CD1c-positive myeloid dendritic cell (primary cell): ENCODE measurements at regions not wholly inside any gene's neighbourhood (a gene's known extent, or its start where the extent isn't known, plus 50 kb on each side); places are given as distances from the start of the nearest gene placed in this dataset.

Experiments
- DNase-seq: peaks from one replicate; pipeline ENCODE4 v3.0.0-alpha.2; 2016; ENCODE audit errors: extremely low spot score

DNA sequence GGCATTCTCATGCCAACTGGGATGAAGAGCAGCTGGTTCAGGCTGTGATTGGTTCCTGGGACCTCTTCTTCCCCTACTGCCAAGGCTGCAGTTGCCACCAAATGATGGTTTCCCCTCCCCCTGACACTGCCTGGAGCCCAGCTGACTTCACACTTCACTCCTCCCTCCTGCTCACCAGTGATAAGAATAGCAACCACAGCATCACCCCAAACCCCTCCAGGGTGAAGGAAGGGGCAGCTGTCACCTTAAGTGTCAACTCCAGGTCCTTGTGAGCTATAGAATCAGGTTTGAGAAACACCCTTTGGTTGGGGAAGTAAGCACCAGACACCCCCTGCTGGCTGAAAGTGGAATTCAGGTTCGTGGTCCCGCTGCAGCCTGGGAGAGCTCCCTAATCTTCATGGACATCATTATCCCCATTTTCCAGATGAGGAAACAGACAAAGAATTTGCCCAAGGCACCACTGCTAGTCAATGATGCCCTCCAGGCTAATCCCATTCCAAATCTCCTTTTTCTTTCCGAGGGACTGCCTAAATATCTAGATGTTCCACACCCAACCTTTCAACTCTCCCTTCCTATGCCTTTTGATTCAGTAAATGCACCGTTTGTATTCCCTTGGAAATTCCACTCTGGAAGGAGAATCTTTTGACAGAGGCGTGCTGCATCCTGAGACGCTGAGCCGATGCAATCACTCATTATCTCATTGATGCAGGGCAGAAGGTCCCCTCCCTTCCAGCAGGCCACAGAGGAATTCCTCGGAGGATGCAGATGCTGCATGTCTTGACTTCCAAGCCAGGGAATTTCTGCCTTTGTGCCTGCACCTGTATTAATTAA is 50.6 kb upstream of the UQCRFS1 start:
- peak; percentile 44 for DNase-seq

DNA sequence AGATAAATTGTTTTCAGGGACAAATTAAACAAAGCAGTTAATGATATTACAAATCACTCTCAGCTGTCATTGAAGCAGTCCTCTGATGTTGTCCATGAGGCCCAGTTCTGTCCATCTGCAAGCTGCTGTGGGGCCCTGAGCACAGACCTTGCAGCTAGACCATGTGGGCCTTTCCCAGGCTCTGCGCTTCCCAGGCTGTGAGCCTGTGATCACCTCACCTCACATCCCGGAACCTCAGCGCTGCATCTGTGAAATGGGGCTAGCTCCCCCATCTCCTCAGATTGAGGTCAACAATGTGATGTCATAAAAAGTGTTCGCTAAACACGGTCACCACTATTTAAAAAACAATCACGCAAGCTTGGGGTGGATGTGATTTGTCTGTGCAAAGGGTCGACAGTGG is 51.9 kb upstream of the UQCRFS1 start:
- no peak for DNase-seq

DNA sequence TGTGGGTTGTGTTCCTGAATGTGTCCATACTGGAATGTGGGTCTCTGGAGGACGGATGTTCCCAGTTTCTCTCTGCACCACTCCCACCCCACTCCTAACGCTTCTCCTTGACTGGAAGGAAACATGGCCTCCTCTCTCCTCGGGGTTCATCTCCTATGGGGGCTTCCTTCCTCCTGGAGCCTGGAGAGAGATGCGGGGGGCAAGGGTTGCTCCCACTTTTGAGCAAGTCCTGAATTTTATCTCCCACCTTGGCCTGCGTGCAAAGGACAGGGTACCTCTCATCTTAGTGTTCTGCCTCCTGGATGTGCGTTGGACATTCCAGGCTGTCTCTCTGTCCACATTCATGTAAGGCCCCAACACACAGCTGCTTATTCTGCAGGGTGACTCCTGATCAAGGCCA is 52.5 kb upstream of the UQCRFS1 start:
- no peak for DNase-seq

DNA sequence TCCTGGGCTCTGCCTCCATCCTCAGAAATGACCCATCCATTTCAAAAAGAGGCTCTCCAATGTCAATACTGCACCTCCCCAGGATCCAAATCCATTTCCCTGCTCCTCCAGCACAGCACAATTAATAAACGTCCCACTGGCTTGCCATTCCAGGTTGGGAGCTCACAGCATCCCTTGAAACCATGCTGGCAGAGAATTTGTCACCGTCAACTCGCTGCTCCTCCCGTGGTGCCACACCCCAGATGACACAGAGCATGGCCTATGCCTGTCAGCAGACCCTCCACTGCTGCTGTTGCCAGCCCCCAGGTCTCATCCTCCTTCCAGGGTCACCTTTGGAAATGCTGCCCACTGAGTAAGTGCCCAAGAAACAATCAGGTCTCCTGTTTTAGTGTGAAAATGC is 53.0 kb upstream of the UQCRFS1 start:
- no peak for DNase-seq

DNA sequence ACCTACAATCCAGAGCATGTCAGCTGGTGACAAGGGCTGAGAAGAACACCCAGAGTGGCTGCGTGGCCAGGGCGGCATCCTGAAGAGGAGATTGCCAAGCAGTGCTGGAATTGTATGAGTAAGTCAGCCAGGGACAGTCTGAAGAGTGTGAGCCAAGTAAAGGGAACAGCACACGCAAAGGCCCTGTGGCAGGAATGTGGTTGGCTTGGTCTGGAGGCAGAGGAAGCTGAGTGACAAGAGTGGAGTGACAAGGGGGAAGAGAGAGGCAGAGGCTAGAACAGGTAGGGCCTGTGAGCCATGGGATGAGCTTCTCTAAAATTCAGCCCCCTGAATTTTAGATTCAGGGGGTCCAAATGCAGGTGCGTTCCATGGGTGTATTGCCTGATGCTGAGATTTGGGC is 53.7 kb upstream of the UQCRFS1 start:
- no peak for DNase-seq

DNA sequence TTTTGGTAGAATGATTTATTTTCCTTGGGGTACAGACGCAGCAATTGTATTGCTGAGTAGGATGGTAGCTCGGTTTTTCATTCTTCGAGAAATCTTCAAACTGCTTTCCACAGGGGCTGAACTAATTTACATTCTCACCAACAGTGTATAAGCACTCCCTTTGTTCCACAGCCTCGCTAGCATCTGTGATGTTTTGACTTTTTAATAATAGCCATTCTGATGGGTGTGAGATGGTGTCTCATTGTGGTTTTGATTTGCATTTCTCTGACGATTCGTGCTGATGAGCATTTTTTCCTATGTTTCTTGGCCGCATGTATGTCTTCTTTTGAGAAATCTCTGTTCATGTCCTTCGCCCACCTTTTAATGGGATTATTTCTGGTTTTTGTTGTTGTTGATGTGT is 54.8 kb upstream of the UQCRFS1 start:
- no peak for DNase-seq

DNA sequence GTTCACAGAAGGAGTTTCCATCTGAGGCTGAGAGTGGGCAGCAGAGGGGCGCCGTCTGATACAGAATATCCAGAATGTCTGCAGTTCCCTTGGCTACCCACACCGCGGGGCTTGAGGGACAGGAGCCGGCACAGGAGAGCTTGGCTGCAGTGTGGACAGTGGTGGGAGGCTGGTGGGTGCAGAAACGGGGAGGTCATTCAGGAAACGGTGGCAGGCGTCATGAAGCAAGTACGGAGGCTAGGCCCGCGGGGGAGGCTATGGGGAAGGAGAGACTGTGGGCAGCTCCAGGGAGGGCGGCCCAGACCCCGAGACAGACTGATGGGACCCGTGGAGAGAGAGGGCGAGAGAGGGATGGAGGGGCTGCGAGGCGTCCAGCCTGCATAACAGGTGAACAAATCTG is 55.2 kb upstream of the UQCRFS1 start:
- DNase-seq, result no peak

DNA sequence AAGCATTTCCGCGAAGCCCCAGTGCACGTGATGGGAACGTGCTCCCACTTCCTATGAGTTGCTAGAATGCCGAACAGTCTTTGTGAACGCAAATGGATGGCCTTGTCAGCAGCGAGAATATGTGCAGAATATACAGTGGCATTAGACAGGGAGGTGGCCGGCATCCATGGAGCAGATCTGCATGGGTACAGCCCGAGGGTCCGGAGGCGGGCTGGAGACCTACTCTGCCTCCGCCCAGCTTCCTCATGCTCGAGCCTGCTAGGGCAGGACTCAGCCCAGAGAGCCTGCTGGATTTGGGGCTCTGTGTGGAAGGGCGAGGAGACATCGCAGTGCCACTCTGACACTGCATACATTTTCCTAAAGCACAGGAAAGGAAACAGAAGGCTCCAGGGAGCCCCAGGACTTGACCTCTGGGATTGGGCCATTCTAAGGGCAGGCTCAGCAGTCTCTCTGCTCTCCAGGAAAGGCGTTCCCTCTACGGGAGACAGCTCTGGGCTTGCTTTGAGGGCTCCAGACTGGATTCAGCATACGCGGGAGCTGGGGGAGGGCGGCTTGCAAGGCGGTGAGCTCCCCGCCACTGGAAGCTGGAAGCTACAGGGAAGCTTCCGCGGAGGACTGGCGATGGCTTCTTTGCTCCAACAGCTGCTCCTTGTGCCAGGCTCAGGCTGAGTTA is 55.9 kb upstream of the UQCRFS1 start:
- DNase-seq, result no peak

DNA sequence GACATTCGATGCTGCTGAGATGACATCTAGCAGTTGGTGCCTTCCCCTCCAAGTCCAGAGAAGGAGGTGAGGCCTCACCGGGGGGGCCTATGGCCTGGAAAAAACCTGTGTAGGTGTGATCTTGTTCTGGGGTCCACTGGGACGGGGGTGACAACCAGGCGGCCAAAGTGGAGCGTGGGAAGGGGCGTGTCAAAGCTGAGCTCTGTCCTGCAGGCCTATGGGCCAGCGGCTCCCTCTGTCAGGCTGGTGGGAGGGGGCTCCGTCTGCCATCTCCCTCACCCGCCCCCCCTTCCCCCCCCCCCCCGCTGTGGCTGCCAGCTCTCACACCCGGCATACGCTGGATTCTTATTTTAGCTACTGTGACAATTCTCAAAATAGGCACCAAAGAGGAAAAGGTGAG is 56.7 kb upstream of the UQCRFS1 start:
- DNase-seq, result no peak

DNA sequence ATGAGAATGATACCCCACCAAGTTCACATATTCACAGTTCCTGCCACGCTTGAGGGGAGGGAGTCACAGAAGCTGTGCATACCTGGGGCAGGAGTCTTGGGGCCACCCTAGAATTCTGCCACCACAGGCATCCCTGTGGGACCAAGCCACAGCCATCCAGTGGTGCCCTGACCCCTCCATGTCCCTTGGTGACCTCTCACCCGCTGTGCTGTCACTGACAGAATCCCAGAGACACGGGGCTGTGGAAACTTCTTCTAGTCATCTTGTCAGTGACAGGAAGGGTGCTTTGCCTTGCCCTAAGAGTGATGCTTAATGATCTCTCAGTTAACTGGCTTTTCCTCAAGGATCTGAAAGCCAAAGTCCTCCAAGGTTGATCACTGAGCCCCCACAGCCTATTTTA is 58.4 kb upstream of the UQCRFS1 start:
- no peak for DNase-seq

DNA sequence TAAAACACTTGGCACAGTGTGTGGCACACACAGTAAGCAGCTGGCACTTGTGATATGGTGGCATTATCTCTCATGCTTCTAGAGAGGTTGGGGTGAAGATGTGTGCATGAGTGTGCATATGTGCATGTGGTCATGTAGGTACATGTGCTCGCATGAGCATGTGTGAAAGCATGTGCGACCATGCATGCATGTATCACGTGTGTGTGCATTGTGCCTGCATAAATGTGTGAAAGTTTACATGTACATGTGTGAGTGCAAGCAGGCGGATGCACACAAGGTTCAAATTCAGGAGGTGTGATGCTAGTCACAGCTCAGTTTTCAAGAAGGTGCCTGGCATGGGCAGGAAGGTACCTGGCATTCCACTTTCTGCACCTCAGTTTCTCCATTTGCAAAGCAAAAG is 59.0 kb upstream of the UQCRFS1 start:
- no peak for DNase-seq

DNA sequence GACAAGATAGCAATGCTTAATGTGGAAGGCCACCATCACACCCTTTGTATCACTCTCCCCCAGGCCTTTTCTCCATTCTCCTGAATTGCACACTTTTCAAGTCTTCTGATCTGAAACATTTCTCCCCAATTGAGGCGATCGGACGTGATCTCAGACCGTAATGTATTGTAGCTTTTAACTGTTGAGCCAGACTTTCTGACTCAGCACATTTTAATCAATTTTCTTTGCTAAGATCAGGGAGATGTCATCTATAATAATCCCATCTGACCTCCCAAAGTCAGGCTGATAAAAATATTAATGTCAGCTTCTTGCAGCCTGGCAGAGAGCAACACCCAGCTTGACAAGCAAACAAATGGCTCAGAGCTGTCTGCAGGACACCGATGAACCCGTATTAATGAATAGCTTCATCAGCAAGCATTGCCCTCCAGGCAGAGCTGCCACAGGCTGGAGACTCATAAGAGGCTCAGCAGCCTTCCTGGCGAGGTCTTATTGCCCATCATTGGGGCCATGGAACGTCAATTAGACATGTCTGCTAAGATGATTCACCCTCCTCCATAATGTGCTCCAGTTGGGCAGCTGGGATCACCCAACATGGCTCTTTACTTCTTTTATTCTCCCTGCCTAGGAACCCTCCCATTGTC is 60.2 kb upstream of the UQCRFS1 start:
- DNase-seq, result no peak

DNA sequence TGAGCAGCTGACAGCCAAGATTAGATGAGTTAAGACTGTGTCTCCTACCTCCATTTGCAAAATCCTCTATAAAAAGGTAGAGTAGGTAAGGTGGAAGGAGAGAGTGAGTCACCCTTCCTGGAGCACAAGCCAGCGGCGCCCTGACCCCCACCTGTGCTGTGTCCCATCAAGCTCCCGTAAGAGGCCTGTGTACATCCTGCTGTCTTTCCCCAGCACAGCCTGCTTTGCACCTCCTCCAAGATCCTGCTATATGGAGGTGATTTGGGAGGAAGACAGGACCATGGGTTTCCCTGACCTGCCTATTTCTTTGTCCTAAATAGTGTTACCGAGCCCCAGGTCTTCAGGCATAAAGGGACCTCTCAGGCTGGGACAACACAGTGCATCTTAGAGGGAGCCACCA is 62.3 kb upstream of the UQCRFS1 start:
- no peak for DNase-seq

DNA sequence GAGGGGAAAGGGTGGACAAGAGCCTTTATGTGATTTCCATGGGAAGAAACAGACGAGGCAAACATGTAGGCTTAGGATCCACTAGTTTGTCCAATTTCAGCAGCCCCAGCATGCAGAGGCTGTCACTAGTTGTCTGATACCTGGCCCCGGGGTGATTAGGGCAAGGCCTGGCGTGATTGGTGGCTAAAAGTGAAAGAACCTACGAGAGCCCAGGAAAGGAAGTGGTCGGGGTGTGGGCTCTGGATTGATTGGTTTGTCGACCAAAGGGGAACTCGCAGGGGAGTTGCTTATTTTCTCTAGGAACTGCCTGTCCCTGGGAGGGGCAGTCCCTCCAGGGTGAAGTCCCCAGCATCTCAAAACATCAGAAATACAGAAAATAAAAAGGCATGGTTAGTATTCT is 64.2 kb upstream of the UQCRFS1 start:
- peak; percentile 16 for DNase-seq

DNA sequence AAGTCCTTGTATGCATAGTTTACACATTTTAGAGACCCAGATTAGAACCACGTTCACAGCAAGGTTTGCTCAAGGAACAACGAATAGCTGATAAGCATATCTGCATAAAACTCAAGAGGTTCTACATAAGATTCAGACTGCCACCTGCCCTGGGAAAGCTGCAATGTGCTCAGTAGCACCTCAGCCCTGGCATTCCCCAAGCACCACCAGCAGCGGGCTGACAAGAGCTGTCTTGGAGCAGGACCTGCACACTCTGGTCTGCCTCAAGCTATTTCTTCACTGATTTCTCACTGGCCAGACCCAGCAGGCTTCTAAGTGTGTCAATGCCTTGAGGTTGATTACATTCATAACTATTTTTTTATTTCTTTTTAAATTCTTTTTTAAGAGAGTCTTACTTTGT is 65.8 kb upstream of the UQCRFS1 start:
- no peak for DNase-seq

DNA sequence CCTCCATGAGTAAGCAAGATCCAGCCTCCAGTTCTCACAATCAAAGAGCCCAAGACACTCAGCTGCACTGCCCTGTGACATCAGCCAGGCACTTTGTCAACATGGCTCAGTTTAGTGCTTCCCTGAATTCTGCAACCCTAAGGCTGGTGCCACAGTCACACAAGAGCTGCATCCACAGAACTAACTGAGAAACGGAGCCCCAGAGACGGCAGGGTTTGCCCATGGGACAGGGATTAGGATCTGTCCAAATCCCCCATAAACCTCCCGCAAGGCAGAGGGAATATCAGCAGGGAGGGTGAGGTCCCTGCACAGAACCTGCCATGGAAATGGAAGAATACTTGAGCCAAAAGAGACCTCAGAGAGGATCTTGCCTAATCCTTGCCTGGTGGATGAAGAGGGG is 70.4 kb upstream of the UQCRFS1 start:
- no peak for DNase-seq

DNA sequence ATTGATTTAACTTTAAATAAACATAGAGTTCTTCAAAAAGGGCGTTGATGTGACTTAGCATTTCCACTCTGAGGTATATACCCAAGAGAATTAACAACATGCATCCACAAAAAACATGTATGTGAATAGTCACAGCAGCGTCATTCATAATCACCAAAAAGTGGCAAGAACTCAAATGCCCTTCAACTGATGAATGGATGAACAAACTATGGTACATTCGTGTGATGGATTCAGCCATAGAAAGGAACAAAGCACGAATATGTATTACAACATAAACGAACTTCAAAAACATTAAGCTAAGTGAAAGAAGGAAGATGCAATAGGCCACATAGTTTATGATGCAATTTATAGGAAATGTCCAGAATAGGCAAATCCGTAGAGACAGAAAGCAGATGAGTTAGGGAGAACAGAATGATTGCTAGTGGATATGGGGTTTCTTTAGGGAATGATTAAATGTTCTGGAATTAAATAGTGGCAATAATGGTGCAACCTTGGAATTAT is 72.3 kb upstream of the UQCRFS1 start:
- no peak for DNase-seq

DNA sequence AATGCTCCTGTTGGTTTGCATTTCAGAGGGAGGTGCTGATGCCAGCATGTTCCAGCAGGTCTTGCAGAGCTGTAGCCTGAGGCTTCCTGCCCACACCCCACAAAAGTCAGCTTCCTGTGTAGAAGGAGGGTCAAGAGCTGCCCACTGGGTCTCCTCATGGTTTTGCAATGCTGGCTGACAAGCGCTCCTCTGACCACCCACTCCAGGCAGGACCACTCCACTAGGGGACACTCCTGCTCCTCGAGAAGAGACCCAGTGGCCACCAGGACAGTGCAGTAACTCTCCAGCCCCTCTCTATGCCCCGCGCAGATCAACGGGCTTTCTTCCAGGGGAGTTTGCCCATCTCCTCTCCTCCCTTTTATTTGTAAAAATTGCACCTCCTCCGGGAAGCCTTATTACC is 72.9 kb upstream of the UQCRFS1 start:
- DNase-seq, result no peak

DNA sequence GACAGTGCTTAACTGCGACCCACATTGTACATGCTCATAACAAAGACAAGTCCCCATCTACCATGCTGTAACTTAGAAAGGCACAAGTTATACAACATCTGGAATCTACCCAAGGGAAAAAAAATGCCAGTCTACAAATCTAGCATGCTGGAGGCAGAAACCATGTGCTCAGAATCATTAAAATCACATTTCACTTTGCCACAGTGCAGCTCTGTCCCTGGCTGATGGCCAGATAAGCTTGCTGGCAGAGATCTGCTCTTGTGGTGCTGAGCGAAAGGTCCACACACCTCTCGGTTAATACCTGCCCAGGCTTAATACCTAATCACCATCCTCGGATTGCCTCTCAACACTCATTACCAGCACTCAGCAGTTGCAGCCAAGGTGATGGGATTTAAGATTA is 74.1 kb upstream of the UQCRFS1 start:
- no peak for DNase-seq

DNA sequence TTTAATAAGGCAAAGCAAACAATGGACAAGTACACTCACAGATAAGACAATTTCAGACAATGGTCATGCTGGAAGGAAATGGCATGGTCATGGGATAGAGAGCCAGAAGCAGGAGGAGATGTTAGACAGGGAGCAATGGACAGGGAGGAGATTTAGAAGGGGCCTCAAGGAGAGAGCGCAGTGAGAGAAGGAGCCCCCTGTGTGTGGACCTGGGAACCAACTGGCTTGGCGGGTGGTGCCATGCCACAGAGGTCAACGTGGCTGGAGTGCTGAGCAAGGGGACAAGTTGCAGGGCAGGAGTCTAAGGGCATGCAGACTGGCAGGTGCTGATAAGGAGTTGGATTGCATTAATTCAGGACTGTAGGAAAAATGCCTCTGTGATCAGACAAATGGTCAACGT is 75.3 kb upstream of the UQCRFS1 start:
- no peak for DNase-seq

DNA sequence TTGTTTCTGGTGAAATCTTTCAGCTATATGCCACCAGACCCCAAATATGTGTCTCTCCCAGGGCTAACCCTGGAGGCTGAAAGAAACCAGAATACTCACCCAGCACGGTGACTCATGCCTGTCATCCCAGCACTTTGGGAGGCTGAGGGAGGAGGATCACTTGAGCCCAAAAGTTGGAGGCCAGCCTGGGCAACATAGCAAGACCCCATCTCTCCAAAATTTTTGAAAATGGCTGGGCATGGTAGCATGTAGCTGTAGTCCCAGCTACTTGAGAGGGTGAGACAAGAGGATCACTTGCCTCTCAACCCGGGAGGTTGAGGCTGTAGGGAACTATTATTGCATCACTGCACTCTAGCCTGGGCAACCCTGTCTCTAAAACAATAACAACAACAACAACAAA is 76.1 kb upstream of the UQCRFS1 start:
- DNase-seq, result no peak

DNA sequence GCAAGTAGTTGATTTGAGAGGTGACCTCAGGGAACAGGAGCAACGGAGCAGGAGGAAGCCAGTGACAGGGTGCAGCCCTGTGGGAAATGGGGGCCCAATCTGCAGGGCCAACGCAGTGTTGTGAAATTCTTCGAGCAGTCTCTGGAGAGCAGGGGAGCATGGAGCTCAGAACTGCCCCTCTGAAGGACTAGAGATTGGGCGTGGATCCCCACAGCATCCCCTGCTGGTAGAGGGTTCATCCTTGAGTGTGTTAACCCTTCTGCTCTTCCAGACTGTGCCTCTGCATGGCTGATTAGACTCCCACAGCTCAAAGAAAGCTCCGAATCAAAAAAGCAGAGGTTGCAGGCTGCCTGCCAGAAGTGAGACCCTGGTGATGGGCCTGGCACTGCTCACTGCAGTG is 77.9 kb upstream of the UQCRFS1 start:
- no peak for DNase-seq

DNA sequence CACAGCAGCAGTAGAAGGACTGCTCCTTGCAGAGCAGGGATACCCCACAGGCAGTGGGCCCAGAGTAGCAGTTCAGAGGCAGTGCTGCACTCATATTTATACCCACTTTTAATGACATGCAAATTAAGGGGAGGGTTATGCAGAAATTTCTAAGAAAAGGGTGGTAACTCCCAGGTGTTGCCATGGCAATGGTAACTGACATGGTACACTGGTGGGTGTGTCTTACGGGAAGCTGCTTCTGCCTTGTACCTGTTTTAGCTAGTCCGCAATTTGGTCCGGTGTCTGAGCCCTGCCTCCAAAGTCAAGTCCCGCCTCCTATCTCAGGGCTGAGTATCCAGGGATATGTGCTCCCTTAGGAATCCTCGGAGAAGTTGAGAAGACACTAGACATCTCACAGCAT is 79.2 kb upstream of the UQCRFS1 start:
- no peak for DNase-seq
